ENCODE measurements at regions not wholly inside any gene's neighbourhood (a gene's known extent, or its start where the extent isn't known, plus 50 kb on each side); places are given as distances from the start of the nearest gene placed in this dataset.

DNA sequence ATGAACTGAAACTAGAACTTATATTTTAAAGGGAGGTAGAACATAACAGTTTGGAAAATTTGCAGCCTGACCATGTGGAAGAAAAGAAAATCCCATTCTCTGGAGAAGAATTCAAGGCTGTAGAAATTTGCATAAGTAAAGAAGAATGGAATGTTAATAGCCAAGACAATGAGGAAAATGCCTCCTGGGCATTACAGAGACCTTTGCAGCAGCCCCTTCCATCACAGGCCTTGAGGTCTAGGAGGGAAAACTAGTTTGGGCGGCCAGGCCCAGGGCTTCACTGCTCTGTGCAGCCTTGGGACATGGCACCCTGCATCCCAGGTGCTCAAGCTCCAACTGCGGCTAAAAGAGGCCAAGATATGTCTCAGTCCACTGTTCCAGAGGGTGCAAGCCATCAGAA lies 1506.8 kb downstream of the PCDH18 start:
- TF ChIP-seq, protein P1, sequence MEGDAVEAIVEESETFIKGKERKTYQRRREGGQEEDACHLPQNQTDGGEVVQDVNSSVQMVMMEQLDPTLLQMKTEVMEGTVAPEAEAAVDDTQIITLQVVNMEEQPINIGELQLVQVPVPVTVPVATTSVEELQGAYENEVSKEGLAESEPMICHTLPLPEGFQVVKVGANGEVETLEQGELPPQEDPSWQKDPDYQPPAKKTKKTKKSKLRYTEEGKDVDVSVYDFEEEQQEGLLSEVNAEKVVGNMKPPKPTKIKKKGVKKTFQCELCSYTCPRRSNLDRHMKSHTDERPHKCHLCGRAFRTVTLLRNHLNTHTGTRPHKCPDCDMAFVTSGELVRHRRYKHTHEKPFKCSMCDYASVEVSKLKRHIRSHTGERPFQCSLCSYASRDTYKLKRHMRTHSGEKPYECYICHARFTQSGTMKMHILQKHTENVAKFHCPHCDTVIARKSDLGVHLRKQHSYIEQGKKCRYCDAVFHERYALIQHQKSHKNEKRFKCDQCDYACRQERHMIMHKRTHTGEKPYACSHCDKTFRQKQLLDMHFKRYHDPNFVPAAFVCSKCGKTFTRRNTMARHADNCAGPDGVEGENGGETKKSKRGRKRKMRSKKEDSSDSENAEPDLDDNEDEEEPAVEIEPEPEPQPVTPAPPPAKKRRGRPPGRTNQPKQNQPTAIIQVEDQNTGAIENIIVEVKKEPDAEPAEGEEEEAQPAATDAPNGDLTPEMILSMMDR (IDR thresholded peaks at IDR 0.05), result no peak
- TF ChIP-seq, protein P2, sequence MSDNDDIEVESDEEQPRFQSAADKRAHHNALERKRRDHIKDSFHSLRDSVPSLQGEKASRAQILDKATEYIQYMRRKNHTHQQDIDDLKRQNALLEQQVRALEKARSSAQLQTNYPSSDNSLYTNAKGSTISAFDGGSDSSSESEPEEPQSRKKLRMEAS (IDR thresholded peaks at IDR 0.05), result no peak
- TF ChIP-seq POLR2A (IDR thresholded peaks at IDR 0.05; ENCODE audit: low read length), result no peak

All from A549 (cell line).